WTC11 (cell line): ENCODE measurements at regions not wholly inside any gene's neighbourhood (a gene's known extent, or its start where the extent isn't known, plus 50 kb on each side); places are given as distances from the start of the nearest gene placed in this dataset.

ENCODE experiments used
- ATAC-seq: fragments of 200-7000 bp; cut with Tn5 transposase; 2 replicates; pipeline ENCODE4 v1.10.0; 2021; ENCODE audit warnings: mild to moderate bottlenecking, moderate library complexity
- CTCF ChIA-PET: fragments of 300-600 bp; sonication (Branson Sonifier 250); formaldehyde crosslinking; loops from one replicate; lab custom pipeline; 2021; ENCODE audit warnings: antibody characterized with exemption; lab: Charles Lee
- POLR2A ChIA-PET: fragments of 350-600 bp; sonication (Branson Sonifier 250); formaldehyde crosslinking; loops from one replicate; lab custom pipeline; 2021; ENCODE audit warnings: antibody characterized with exemption; lab: Charles Lee
- DNase-seq: peaks from one replicate; pipeline ENCODE4 v3.0.0; 2021; ENCODE audit warnings: low spot score
- H3K27ac Mint-ChIP-seq: 2 replicates; pipeline ENCODE4 v1.8.0; 2021; ENCODE audit warnings: mixed read lengths
- H3K27me3 Mint-ChIP-seq: 2 replicates; pipeline ENCODE4 v1.8.0; 2021; ENCODE audit warnings: low read depth, mild to moderate bottlenecking, moderate library complexity, mixed read lengths
- H3K36me3 Mint-ChIP-seq: 2 replicates; pipeline ENCODE4 v1.8.0; 2021; ENCODE audit warnings: mixed read lengths
- H3K4me1 Mint-ChIP-seq: 2 replicates; pipeline ENCODE4 v1.8.0; 2022; ENCODE audit warnings: mixed read lengths
- H3K4me3 Mint-ChIP-seq: 2 replicates; pipeline ENCODE4 v1.8.0; 2021; ENCODE audit warnings: mild to moderate bottlenecking, moderate library complexity, mixed read lengths
- H3K9me3 Mint-ChIP-seq: 2 replicates; pipeline ENCODE4 v1.8.0; 2021; ENCODE audit warnings: mixed read lengths
- ATF1 ChIP-seq: sonication (generic); formaldehyde crosslinking; IDR thresholded peaks from 2 replicates; pipeline ENCODE4 v1.8.1; 2023; ENCODE audit warnings: mild to moderate bottlenecking, moderate library complexity, missing genetic modification reagents
- EMX1 ChIP-seq: fragments of 250-450 bp; sonication (Bioruptor Pico); IDR thresholded peaks from 2 replicates; pipeline ENCODE4 v1.8.0; 2021; ENCODE audit warnings: mild to moderate bottlenecking
- GABPB1 ChIP-seq: sonication (generic); formaldehyde crosslinking; IDR thresholded peaks from 2 replicates; pipeline ENCODE4 v1.8.1; 2023; ENCODE audit warnings: mild to moderate bottlenecking, missing genetic modification reagents
- HMGA2 ChIP-seq: fragments of 250-450 bp; sonication (Bioruptor Pico); IDR thresholded peaks from 2 replicates; pipeline ENCODE4 v1.4.0; 2021; ENCODE audit warnings: mild to moderate bottlenecking, moderate library complexity
- IRF2 ChIP-seq: sonication (generic); formaldehyde crosslinking; IDR thresholded peaks from 2 replicates; pipeline ENCODE4 v1.8.0; 2022; ENCODE audit warnings: low read depth, missing genetic modification reagents, borderline replicate concordance
- NFYB ChIP-seq: sonication (generic); formaldehyde crosslinking; conservative IDR thresholded peaks from 2 replicates; pipeline ENCODE4 v1.8.0; 2022; ENCODE audit warnings: low read depth, missing genetic modification reagents
- NR2C2 ChIP-seq: sonication (generic); formaldehyde crosslinking; IDR thresholded peaks from 2 replicates; pipeline ENCODE4 v1.8.0; 2022; ENCODE audit warnings: mild to moderate bottlenecking, missing genetic modification reagents
- NR3C1 ChIP-seq: sonication (generic); formaldehyde crosslinking; conservative IDR thresholded peaks from 2 replicates; pipeline ENCODE4 v1.8.1; 2023; ENCODE audit warnings: low read depth, mild to moderate bottlenecking, missing genetic modification reagents
- ZNF219 ChIP-seq: sonication (generic); formaldehyde crosslinking; IDR thresholded peaks from 2 replicates; pipeline ENCODE4 v1.8.0; 2023; ENCODE audit warnings: missing genetic modification reagents, mild to moderate bottlenecking, borderline replicate concordance
- ZNF263 ChIP-seq: sonication (generic); formaldehyde crosslinking; IDR thresholded peaks from 2 replicates; pipeline ENCODE4 v1.8.1; 2022; ENCODE audit warnings: low read depth, mild to moderate bottlenecking, moderate library complexity, missing genetic modification reagents
- TF ChIP-seq, protein P1 (sequence below): fragments of 200-600 bp; IDR thresholded peaks from 2 replicates; pipeline ENCODE4 v1.8.0; 2022; ENCODE audit warnings: antibody characterized with exemption
- TF ChIP-seq, protein P2 (sequence below): sonication (generic); formaldehyde crosslinking; IDR thresholded peaks from 2 replicates; pipeline ENCODE4 v1.8.0; 2022; ENCODE audit warnings: mild to moderate bottlenecking, missing genetic modification reagents
- TF ChIP-seq, protein P3 (sequence below): fragments of 250-450 bp; sonication (Bioruptor Pico); IDR thresholded peaks from 2 replicates; pipeline ENCODE4 v1.8.0; 2021; ENCODE audit warnings: mild to moderate bottlenecking
- TF ChIP-seq, protein P4 (sequence below): fragments of 250-450 bp; sonication (Bioruptor Pico); IDR thresholded peaks from 2 replicates; pipeline ENCODE4 v1.9.0; 2021; ENCODE audit warnings: mild to moderate bottlenecking
- TF ChIP-seq, protein P5 (sequence below): sonication (generic); formaldehyde crosslinking; IDR thresholded peaks from 2 replicates; pipeline ENCODE4 v1.8.0; 2023; ENCODE audit warnings: mild to moderate bottlenecking, missing genetic modification reagents
- TF ChIP-seq, protein P6 (sequence below): sonication (generic); formaldehyde crosslinking; IDR thresholded peaks from 2 replicates; pipeline ENCODE4 v1.8.0; 2022; ENCODE audit warnings: mild to moderate bottlenecking, missing genetic modification reagents
- TF ChIP-seq, protein P7 (sequence below): sonication (generic); formaldehyde crosslinking; IDR thresholded peaks from 2 replicates; pipeline ENCODE4 v1.8.0; 2022; ENCODE audit warnings: mild to moderate bottlenecking, missing genetic modification reagents
- TF ChIP-seq, protein P8 (sequence below): sonication (generic); formaldehyde crosslinking; IDR thresholded peaks from 2 replicates; pipeline ENCODE4 v1.8.1; 2022; ENCODE audit warnings: low read depth, mild to moderate bottlenecking, moderate library complexity, missing genetic modification reagents, borderline replicate concordance

DNA sequence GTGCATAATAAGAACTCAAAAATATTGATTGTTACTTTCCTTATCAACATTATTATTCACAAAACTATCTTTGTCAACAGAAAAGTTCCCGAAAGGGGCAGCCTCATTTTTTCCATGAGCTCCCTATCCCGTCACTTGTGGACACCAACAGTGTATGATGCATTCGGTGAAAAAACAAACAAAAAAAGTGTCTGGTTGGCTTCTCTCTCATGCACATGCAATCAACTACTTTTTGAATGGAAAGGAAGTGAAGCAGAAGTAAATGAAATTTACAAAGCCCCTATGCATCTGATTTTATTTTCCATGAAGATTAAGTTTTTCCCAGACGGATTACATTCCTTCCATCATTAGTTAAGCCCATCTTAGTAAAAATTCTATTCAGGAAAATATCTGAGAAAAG, 526.9 kb downstream of the RFC3 start:
- no peak for ATAC-seq
- no peaks in the 10 kb centered on the region for H3K36me3 Mint-ChIP-seq
- CTCF ChIA-PET = no interaction called here
- POLR2A ChIA-PET = no interaction called here
- no peak overlapping the region for H3K27ac Mint-ChIP-seq
- no peak overlapping the region for H3K4me3 Mint-ChIP-seq
- TF ChIP-seq NR3C1 (CRISPR knock-in tag) = no peak
- no peak for TF ChIP-seq ZNF263 (CRISPR knock-in tag)
- TF ChIP-seq, protein P1, sequence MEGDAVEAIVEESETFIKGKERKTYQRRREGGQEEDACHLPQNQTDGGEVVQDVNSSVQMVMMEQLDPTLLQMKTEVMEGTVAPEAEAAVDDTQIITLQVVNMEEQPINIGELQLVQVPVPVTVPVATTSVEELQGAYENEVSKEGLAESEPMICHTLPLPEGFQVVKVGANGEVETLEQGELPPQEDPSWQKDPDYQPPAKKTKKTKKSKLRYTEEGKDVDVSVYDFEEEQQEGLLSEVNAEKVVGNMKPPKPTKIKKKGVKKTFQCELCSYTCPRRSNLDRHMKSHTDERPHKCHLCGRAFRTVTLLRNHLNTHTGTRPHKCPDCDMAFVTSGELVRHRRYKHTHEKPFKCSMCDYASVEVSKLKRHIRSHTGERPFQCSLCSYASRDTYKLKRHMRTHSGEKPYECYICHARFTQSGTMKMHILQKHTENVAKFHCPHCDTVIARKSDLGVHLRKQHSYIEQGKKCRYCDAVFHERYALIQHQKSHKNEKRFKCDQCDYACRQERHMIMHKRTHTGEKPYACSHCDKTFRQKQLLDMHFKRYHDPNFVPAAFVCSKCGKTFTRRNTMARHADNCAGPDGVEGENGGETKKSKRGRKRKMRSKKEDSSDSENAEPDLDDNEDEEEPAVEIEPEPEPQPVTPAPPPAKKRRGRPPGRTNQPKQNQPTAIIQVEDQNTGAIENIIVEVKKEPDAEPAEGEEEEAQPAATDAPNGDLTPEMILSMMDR = no peak
- no peak for TF ChIP-seq ZNF219
- TF ChIP-seq, protein P2, sequence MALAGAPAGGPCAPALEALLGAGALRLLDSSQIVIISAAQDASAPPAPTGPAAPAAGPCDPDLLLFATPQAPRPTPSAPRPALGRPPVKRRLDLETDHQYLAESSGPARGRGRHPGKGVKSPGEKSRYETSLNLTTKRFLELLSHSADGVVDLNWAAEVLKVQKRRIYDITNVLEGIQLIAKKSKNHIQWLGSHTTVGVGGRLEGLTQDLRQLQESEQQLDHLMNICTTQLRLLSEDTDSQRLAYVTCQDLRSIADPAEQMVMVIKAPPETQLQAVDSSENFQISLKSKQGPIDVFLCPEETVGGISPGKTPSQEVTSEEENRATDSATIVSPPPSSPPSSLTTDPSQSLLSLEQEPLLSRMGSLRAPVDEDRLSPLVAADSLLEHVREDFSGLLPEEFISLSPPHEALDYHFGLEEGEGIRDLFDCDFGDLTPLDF (CRISPR knock-in tag) = no peak
- TF ChIP-seq, protein P3, sequence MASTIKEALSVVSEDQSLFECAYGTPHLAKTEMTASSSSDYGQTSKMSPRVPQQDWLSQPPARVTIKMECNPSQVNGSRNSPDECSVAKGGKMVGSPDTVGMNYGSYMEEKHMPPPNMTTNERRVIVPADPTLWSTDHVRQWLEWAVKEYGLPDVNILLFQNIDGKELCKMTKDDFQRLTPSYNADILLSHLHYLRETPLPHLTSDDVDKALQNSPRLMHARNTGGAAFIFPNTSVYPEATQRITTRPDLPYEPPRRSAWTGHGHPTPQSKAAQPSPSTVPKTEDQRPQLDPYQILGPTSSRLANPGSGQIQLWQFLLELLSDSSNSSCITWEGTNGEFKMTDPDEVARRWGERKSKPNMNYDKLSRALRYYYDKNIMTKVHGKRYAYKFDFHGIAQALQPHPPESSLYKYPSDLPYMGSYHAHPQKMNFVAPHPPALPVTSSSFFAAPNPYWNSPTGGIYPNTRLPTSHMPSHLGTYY (CRISPR knock-in tag) = no peak
- no peak for TF ChIP-seq IRF2 (CRISPR knock-in tag)
- TF ChIP-seq, protein P4, sequence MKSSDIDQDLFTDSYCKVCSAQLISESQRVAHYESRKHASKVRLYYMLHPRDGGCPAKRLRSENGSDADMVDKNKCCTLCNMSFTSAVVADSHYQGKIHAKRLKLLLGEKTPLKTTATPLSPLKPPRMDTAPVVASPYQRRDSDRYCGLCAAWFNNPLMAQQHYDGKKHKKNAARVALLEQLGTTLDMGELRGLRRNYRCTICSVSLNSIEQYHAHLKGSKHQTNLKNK (CRISPR knock-in tag) = no peak
- TF ChIP-seq, protein P5, sequence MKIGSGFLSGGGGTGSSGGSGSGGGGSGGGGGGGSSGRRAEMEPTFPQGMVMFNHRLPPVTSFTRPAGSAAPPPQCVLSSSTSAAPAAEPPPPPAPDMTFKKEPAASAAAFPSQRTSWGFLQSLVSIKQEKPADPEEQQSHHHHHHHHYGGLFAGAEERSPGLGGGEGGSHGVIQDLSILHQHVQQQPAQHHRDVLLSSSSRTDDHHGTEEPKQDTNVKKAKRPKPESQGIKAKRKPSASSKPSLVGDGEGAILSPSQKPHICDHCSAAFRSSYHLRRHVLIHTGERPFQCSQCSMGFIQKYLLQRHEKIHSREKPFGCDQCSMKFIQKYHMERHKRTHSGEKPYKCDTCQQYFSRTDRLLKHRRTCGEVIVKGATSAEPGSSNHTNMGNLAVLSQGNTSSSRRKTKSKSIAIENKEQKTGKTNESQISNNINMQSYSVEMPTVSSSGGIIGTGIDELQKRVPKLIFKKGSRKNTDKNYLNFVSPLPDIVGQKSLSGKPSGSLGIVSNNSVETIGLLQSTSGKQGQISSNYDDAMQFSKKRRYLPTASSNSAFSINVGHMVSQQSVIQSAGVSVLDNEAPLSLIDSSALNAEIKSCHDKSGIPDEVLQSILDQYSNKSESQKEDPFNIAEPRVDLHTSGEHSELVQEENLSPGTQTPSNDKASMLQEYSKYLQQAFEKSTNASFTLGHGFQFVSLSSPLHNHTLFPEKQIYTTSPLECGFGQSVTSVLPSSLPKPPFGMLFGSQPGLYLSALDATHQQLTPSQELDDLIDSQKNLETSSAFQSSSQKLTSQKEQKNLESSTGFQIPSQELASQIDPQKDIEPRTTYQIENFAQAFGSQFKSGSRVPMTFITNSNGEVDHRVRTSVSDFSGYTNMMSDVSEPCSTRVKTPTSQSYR (CRISPR knock-in tag) = no peak
- TF ChIP-seq, protein P6, sequence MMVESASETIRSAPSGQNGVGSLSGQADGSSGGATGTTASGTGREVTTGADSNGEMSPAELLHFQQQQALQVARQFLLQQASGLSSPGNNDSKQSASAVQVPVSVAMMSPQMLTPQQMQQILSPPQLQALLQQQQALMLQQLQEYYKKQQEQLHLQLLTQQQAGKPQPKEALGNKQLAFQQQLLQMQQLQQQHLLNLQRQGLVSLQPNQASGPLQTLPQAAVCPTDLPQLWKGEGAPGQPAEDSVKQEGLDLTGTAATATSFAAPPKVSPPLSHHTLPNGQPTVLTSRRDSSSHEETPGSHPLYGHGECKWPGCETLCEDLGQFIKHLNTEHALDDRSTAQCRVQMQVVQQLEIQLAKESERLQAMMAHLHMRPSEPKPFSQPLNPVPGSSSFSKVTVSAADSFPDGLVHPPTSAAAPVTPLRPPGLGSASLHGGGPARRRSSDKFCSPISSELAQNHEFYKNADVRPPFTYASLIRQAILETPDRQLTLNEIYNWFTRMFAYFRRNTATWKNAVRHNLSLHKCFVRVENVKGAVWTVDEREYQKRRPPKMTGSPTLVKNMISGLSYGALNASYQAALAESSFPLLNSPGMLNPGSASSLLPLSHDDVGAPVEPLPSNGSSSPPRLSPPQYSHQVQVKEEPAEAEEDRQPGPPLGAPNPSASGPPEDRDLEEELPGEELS (CRISPR knock-in tag) = no peak
- TF ChIP-seq NFYB = no peak
- TF ChIP-seq GABPB1 (CRISPR knock-in tag) = no peak
- TF ChIP-seq, protein P7, sequence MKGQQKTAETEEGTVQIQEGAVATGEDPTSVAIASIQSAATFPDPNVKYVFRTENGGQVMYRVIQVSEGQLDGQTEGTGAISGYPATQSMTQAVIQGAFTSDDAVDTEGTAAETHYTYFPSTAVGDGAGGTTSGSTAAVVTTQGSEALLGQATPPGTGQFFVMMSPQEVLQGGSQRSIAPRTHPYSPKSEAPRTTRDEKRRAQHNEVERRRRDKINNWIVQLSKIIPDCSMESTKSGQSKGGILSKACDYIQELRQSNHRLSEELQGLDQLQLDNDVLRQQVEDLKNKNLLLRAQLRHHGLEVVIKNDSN (CRISPR knock-in tag) = no peak
- no peak for TF ChIP-seq HMGA2 (CRISPR knock-in tag)
- no peak for TF ChIP-seq ATF1 (CRISPR knock-in tag)
- no peak for TF ChIP-seq EMX1 (CRISPR knock-in tag)
- no peak for TF ChIP-seq NR2C2
- TF ChIP-seq, protein P8, sequence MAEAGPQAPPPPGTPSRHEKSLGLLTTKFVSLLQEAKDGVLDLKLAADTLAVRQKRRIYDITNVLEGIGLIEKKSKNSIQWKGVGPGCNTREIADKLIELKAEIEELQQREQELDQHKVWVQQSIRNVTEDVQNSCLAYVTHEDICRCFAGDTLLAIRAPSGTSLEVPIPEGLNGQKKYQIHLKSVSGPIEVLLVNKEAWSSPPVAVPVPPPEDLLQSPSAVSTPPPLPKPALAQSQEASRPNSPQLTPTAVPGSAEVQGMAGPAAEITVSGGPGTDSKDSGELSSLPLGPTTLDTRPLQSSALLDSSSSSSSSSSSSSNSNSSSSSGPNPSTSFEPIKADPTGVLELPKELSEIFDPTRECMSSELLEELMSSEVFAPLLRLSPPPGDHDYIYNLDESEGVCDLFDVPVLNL (CRISPR knock-in tag) = no peak
- peaks cover 38% of the 10 kb centered on the region for H3K4me1 Mint-ChIP-seq
- H3K9me3 Mint-ChIP-seq = peaks cover 7% of the 10 kb centered on the region; the same call in 1 of the 2 replicates
- no peak for DNase-seq
- H3K27me3 Mint-ChIP-seq = no peaks in the 10 kb centered on the region; the same call in 1 of the 2 replicates
